ENCODE measurements at regions not wholly inside any gene's neighbourhood (a gene's known extent, or its start where the extent isn't known, plus 50 kb on each side); places are given as distances from the start of the nearest gene placed in this dataset.

- TF ChIP-seq CTCF (conservative IDR thresholded peaks at IDR 0.05): no peak
- Mint-ChIP-seq H3K9me3 (peaks cover 4 to 9% of the 10 kb centered on the region in 2 experiments; a peak in 3 of 5 replicates), H3K27me3 (ENCODE audit: low read depth) (no peaks in the 10 kb centered on the region), H3K36me3 (ENCODE audit: insufficient read depth in 1 of 3, low read depth in 3 of 3) (peaks cover 0 to 9% (median 2%) of the 10 kb centered on the region in 3 experiments; a peak in 2 of 7 replicates), H3K27ac (no peak overlapping the region), H3K4me1 (peaks cover 3 to 4% of the 10 kb centered on the region in 2 experiments), H3K4me3 (no peak overlapping the region)
- H3K18ac ChIP-seq (ENCODE audit: insufficient read length, low read depth, low read length): no peak overlapping the region
- no peak overlapping the region for H2BK5ac ChIP-seq (ENCODE audit: insufficient read length, low read length)
- H3K14ac ChIP-seq (ENCODE audit: insufficient read depth, low read length): no peak overlapping the region
- H3K56ac ChIP-seq (ENCODE audit: insufficient read length, low read depth, low read length): no peak overlapping the region
- no peak overlapping the region for H3K9ac ChIP-seq (ENCODE audit: extremely low read depth, insufficient read length, low read length)
- H3K23me2 ChIP-seq (ENCODE audit: insufficient read length, low read depth, low read length, poor library complexity, severe bottlenecking): no peaks in the 10 kb centered on the region
- H3K4me2 ChIP-seq (ENCODE audit: insufficient read depth, insufficient read length, low read length): no peak overlapping the region
- no peak overlapping the region for H3K23ac ChIP-seq (ENCODE audit: insufficient read length, low read depth, low read length)
- H3K9me3 ChIP-seq (ENCODE audit: control insufficient read depth, low read depth, low read length): no peaks in the 10 kb centered on the region
- H3K4ac ChIP-seq (ENCODE audit: low read depth, low read length): no peak overlapping the region
- no peaks in the 10 kb centered on the region for H3K4me1 ChIP-seq (ENCODE audit: insufficient read depth, low read length)
- no CpG with 5 or more reads among the region's 1 CpG for WGBS (ENCODE audit: extremely low coverage, insufficient read length, low lambda C conversion rate)
- no peak overlapping the region for H3T11ph ChIP-seq (ENCODE audit: low read length)
- H4K91ac ChIP-seq (ENCODE audit: insufficient read length, low read depth, low read length): no peak overlapping the region
- no peak overlapping the region for H2BK120ac ChIP-seq (ENCODE audit: low read depth, low read length, poor library complexity, severe bottlenecking)
- no peak overlapping the region for H4K8ac ChIP-seq (replicated peaks; ENCODE audit: insufficient read length, low read depth, low read length)
- no peak overlapping the region for H4K5ac ChIP-seq (ENCODE audit: insufficient read length, low read depth, low read length)
- no peak overlapping the region for H2BK12ac ChIP-seq (ENCODE audit: insufficient read length, low read depth, low read length)
- H4K20me1 ChIP-seq (ENCODE audit: control insufficient read depth, insufficient read depth, insufficient read length): no peaks in the 10 kb centered on the region
- H3K27ac ChIP-seq (ENCODE audit: insufficient read length, low read depth, low read length): no peak overlapping the region
- H3K79me2 ChIP-seq (ENCODE audit: insufficient read depth, low read length): no peaks in the 10 kb centered on the region
- H3K79me1 ChIP-seq (ENCODE audit: insufficient read depth, low read depth, low read length, poor library complexity, severe bottlenecking): no peaks in the 10 kb centered on the region
- H3K27me3 ChIP-seq (ENCODE audit: insufficient read depth, low read length): no peaks in the 10 kb centered on the region
- no peak overlapping the region for H2BK20ac ChIP-seq (ENCODE audit: low read depth, low read length, poor library complexity, severe bottlenecking)
- no peak overlapping the region for H2AFZ ChIP-seq (ENCODE audit: low read length)
- H2AK5ac ChIP-seq (ENCODE audit: insufficient read length, low read length): no peak overlapping the region
- no peak for DNase-seq
- no peak overlapping the region for H2BK15ac ChIP-seq (ENCODE audit: low read depth, low read length)
These were observed 576.2 kb upstream of the CT83 start for GRCh38 chrX:117038918-117039440.
